Aorta (tissue), 5 donors: ENCODE measurements at regions not wholly inside any gene's neighbourhood (a gene's known extent, or its start where the extent isn't known, plus 50 kb on each side); places are given as distances from the start of the nearest gene placed in this dataset.

Source experiments
- ATAC-seq: fragments of 200-7000 bp; cut with Tn5 transposase; one replicate; pipeline ENCODE4 v1.9.1; 2022; ENCODE audit warnings: moderate library complexity; ENCODE audit not compliant: low FRiP score
- DNase-seq, 2 donors: peaks; one replicate each; pipeline ENCODE4 v3.0.0-alpha.2; 2020
- H3K27ac ChIP-seq, 2 donors: one replicate each; pipeline ENCODE4 v1.5.1; 2013; ENCODE audit warnings: low read length in 2 of 2, mild to moderate bottlenecking in 2 of 2, moderate library complexity in 2 of 2, control low read depth in 1 of 2, inconsistent platforms in 1 of 2, low read depth in 1 of 2
- H3K27me3 ChIP-seq, 2 donors: one replicate each; pipeline ENCODE4 v1.6.1; 2013; ENCODE audit warnings: control low read depth in 1 of 2, low read length in 1 of 2, mild to moderate bottlenecking in 1 of 2, moderate library complexity in 1 of 2; ENCODE audit not compliant: insufficient read depth in 2 of 2, control insufficient read depth in 1 of 2
- H3K36me3 ChIP-seq, 2 donors: one replicate each; pipeline ENCODE4 v1.6.1; 2013; ENCODE audit warnings: control low read depth in 1 of 2, low read length in 1 of 2, mild to moderate bottlenecking in 1 of 2; ENCODE audit not compliant: insufficient read depth in 2 of 2, control insufficient read depth in 1 of 2
- H3K4me1 ChIP-seq, 2 donors: one replicate each; pipeline ENCODE4 v1.6.1; 2013; ENCODE audit warnings: low read length in 2 of 2, control low read depth in 1 of 2, mild to moderate bottlenecking in 1 of 2, moderate library complexity in 1 of 2; ENCODE audit not compliant: insufficient read depth in 2 of 2, control insufficient read depth in 1 of 2
- H3K4me3 ChIP-seq, 2 donors: one replicate each; pipeline ENCODE4 v1.5.1; 2013; ENCODE audit warnings: low read length in 2 of 2, control low read depth in 1 of 2, mild to moderate bottlenecking in 1 of 2
- H3K9me3 ChIP-seq: one replicate; pipeline ENCODE4 v1.6.1; 2013; ENCODE audit warnings: mild to moderate bottlenecking, low read length; ENCODE audit not compliant: control insufficient read depth
- WGBS, 2 donors: extraction: QIAGEN DNeasy Blood & Tissue Kit; methylation state at CpG; one replicate each; pipeline ENCODE4 v1.1.7; 2013; 5-methylcytosine and 5-hydroxymethylcytosine counted together
- intact Hi-C, 2 donors: fragments of 100-400 bp; cut with DNase I; formaldehyde crosslinking; loops; one replicate each; pipeline versions ENCODE4 v1.14.2 to v1.15.0; 2022
- donor health status: healthy with polysubstance abuse.
- donor health status: Bipolar disorder and iron deficiency.
- donor health status: DM: no; HTN: no; CAD: no.
- donor health status: DM: no; HTN: no; CAD: no.
- donor health status: DM: yes; HTN: yes; CAD: no.

DNA sequence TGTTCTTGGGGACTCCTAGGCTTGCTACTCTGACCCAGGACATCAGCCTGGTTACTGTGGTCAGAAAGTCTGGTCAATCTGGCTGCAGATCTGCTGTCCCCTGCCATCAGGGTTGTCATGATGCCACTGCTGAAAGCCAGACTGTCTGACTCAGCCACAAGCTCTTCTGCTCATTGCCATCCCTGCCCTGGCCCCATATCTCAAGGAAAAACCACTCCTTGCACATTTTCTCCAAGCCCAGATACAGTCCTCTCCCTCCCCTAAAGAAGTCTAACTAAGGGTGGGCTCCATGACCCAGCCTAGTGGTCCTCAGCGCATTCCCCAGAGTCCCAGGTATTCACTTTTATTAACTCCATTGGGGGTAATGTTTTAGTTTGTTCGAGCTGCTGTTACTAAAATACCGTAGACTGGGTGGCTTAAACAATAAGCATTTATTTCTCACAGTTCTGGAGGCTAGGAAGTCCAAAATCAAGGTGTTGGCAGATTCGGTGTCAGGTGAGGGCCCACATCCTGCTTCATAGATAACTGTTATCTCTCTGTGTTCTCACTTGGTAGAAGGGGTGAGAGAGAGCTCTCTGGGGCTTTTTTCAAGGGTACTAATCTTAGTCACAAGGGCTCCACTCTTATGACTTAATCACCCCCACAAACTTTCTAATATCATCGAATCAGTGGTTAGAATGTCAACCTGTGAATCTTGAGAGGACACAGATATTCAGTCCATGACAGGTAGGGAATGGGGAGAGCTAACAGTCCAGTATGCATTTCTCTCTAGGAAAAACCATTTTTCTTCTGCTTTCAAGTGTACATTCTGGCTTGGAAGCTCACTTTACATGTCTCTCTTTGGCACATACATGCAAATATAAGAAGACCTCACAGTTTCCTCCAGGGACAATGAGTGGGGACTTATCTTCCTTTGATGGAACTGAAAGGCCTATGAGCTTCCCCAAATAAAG is 94.8 kb upstream of the CXCR4 start:
- Histone ChIP-seq H3K4me3 (no peak overlapping the region), H3K4me1 (no peaks in the 10 kb centered on the region), H3K27ac (no peak overlapping the region), H3K9me3 (peaks cover 7% of the 10 kb centered on the region), H3K27me3 (no peaks in the 10 kb centered on the region), H3K36me3 (no peaks in the 10 kb centered on the region)
- intact Hi-C loops, result no loop called here
- 58 to 60% methylated on average over 5 of the region's 5 CpGs for WGBS, 2 donors
- ATAC-seq, result no peak
- no peak for DNase-seq

DNA sequence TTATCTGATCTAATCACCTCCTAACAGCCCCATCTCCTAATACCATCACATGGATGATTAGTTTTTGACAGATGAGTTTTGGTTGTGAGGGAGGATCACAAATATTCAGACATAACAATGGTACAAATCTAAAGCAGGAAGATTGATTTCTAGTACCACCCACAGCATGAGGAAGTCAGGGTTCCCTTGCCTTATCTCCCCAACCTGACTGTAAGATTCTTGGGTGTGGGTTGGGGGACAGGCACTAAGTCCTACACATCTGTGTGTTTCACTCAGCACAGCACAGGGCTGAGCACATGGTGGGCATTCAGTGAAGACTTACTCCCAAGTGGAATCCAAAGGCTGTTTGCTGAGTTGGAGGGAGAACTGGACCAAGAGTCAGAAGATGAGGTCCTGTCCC is 93.8 kb upstream of the CXCR4 start:
- Histone ChIP-seq H3K27me3 (peaks cover 0 to 1% of the 10 kb centered on the region in 2 donors), H3K4me3 (no peak overlapping the region), H3K36me3 (no peaks in the 10 kb centered on the region), H3K9me3 (peaks cover 8% of the 10 kb centered on the region), H3K27ac (no peak overlapping the region), H3K4me1 (no peaks in the 10 kb centered on the region)
- intact Hi-C loops, result no loop called here
- DNase-seq, result no peak
- ATAC-seq, result no peak

DNA sequence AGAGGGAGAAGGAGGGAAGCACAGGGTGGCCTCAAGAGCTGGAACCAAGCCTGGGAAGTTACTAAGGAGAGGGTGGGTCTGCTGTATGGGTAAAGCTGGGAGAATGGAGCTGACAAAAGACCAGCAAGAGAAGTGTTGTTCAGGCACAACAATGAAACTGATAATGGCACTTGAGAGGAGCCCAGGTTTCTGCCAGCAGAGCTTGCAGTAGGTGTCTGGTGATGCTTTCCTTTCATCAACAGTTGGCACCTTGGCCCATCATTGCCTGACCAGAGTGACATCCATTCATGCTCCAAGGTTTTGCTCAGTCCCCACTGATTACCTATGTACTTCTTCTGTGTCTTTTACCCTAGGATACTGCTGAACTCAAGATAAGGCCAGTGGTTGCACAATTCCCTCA is 92.9 kb upstream of the CXCR4 start:
- intact Hi-C loops, result no loop called here
- DNase-seq (no peak), ATAC-seq (no peak)

DNA sequence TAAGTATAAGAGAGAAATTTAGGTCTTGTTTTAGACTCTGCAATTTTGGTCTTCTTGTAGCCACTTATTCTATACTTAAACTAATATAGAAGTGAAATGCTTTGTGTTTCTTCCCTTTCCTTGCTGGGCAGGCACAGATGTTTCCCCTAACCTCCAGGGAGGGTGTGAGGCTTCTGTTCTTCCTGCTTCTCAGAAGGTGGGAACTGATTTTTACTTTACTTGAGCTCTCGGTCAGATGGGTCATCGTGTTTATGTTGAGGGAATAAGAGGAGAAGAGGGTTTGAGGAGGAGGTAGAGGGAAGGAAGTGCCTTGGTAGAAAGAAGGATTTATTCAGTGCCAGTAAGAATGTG is 92.5 kb upstream of the CXCR4 start:
- Histone ChIP-seq H3K4me1 (no peaks in the 10 kb centered on the region), H3K27me3 (peaks cover 0 to 1% of the 10 kb centered on the region in 2 donors), H3K4me3 (no peak overlapping the region), H3K36me3 (no peaks in the 10 kb centered on the region), H3K27ac (no peak overlapping the region), H3K9me3 (peaks cover 5% of the 10 kb centered on the region)
- no peak for DNase-seq
- ATAC-seq, result no peak
- intact Hi-C loops, result no loop called here
- WGBS, 2 donors, result 70 to 76% methylated on average over 2 of the region's 2 CpGs

More for the DNA sequence above, 92.9 kb upstream of the CXCR4 start:
- H3K4me3 ChIP-seq, result no peak overlapping the region
- peaks cover 5% of the 10 kb centered on the region for H3K9me3 ChIP-seq
- no peak overlapping the region for H3K27ac ChIP-seq
- H3K36me3 ChIP-seq, result no peaks in the 10 kb centered on the region
- peaks cover 0 to 1% of the 10 kb centered on the region in 2 donors for H3K27me3 ChIP-seq
- no peaks in the 10 kb centered on the region for H3K4me1 ChIP-seq

DNA sequence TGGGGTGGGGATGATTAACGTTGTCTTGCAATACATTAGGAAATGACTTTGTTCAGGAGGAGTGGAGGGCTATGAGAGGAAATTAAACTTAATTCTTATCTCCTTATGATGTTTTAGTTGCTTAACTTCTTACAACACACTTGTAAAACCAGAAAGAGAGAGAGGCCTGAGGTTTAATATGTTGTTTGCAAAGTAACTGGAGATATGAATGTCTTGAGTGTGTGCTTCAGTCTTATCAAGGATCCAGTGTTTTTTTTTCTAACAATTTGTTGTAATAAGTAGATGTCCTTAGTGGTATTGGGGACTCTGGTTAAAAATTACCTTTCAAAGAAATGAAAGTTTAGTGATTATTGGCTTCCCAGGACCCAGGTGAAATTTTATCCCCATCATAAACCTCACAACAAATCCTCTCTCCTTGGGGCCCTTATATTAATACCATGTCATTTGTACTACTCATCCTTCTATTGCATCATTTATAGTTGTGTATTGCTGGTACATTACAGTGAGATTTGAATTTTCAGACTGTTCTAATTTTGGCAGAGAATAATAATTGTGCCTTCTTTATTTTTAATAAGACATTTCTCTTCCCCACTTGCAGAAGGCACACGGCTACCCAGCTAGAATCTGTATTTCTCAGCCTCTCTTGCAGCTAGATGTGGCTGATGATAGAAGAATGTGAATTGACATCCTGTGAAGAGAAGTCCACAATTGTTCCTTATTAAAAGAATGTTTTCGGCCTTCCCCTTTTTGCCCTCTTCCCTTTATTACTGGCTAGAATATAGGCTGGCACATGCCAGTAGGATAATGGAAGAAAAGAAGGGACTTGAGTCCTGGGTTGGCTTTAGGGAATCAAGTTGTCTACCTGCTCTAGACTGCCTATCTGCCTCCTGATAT is 91.9 kb upstream of the CXCR4 start:
- Histone ChIP-seq H3K36me3 (no peaks in the 10 kb centered on the region), H3K27ac (no peak overlapping the region), H3K4me1 (no peaks in the 10 kb centered on the region), H3K27me3 (peaks cover 0 to 1% of the 10 kb centered on the region in 2 donors), H3K4me3 (no peak overlapping the region), H3K9me3 (peaks cover 5% of the 10 kb centered on the region)
- ATAC-seq (no peak), DNase-seq (no peak)
- intact Hi-C loops, result no loop called here
- 84 to 90% methylated on average over 3 of the region's 3 CpGs for WGBS, 2 donors

DNA sequence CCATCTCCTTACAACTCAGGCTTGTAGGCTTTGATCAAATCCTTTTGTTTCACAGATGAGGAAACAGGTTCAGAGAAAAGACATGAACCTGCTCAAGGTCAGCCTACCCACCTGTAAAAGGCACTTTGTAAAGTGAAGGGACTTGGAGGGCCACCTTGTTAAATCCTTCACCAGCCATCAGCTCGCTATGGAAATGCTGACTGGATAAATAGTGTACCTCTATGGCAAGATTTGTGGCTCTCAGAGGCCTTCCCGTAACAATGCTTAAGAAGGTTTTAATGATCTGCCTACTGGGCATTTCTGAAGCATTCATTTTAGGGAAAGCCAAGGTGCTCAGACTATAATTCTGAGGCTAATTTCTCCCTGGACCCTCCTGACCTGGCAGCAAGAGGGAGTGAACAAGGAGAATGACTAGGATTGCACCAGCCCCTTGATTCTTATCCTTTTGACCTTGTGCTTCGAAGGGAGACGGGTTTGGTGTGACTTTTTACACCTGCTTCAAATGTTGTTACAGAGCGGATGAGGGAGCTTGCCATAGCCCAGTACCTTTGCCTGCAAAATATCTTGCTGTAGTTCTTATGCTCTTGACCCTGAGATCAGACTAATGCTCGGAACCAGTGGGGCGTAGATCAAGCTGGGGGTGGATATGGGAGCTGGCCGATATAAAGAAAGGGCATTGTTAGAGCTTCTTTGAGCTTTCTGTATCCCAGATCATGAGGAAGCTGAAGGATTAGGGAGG is 90.9 kb upstream of the CXCR4 start:
- intact Hi-C loops, result no loop called here
- Histone ChIP-seq H3K27me3 (peaks cover 0 to 1% of the 10 kb centered on the region in 2 donors), H3K4me3 (no peak overlapping the region), H3K36me3 (no peaks in the 10 kb centered on the region), H3K9me3 (peaks cover 5% of the 10 kb centered on the region), H3K4me1 (no peaks in the 10 kb centered on the region), H3K27ac (no peak overlapping the region)
- 65 to 76% methylated on average over 8 of the region's 8 CpGs for WGBS, 2 donors
- DNase-seq, result no peak
- ATAC-seq, result no peak

DNA sequence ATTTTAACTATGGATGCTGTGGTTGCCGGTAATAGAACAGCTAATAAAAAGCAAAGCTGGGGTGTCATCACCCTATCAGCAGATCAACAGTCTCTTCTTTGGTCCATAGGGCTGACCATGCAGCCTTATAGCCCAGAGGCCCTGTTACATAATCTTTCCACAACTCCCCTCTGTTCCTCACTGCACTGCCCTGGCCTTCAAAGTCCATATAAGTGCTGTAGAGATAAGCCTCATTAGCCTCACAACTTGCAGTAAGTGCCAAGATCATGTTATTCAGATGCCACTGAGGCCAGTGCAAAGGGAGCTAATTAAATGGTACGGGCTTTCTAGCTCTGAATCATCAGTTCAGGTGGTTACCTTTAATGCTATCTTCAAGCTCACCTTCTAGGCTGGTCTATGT is 89.7 kb upstream of the CXCR4 start:
- H3K9me3 ChIP-seq, result peaks cover 4% of the 10 kb centered on the region
- intact Hi-C loops, result no loop called here
- DNase-seq (no peak), ATAC-seq (no peak)
- WGBS, 2 donors, result 83 to 87% methylated on average over 2 of the region's 2 CpGs
- no peaks in the 10 kb centered on the region for H3K36me3 ChIP-seq
- peaks cover 0 to 1% of the 10 kb centered on the region in 2 donors for H3K27me3 ChIP-seq
- no peak overlapping the region for H3K27ac ChIP-seq
- H3K4me3 ChIP-seq, result no peak overlapping the region
- H3K4me1 ChIP-seq, result no peaks in the 10 kb centered on the region

DNA sequence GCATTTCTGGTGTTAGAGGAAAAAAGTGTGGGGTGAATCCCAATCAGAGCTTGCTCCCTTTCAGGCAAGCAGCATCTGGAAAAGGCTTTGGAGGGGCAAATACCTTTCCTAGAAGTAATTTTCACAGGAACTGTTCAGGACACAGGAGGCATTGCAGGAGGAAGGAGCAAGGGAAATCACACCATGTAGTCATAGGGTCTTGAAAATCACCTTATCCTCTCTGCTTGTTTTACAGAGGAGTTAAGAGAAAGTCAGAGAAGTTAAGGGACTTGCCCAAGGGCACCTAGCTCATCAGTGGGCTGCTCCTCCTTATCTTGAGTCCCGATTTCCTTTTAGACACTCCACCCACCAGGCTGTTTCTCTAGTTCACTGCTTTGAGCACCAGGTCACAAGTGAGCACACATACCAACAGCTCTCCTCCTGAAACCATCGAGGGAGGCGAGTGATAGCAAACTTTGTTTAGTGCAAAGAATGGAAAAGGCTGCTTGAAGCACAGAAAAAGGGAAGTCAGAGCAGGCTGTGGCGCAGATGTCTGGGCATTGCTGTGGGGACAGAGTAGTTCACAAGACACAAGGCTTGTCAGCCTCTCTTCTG is 89.2 kb upstream of the CXCR4 start:
- H3K36me3 ChIP-seq, result no peaks in the 10 kb centered on the region
- ATAC-seq (peak; percentile 46), DNase-seq (peak in 1 of 2 donors; percentile 68)
- intact Hi-C loops, result no loop called here
- no peak overlapping the region for H3K4me3 ChIP-seq
- peaks cover 0 to 1% of the 10 kb centered on the region in 2 donors for H3K27me3 ChIP-seq
- 77 to 80% methylated on average over 4 of the region's 4 CpGs for WGBS, 2 donors
- H3K9me3 ChIP-seq, result peaks cover 4% of the 10 kb centered on the region
- H3K27ac ChIP-seq, result no peak overlapping the region
- H3K4me1 ChIP-seq, result no peaks in the 10 kb centered on the region
